ENCODE measurements at regions not wholly inside any gene's neighbourhood (a gene's known extent, or its start where the extent isn't known, plus 50 kb on each side); places are given as distances from the start of the nearest gene placed in this dataset.

- TF ChIP-seq POLR2A (IDR thresholded peaks at IDR 0.05) (no peak), CTCF (IDR thresholded peaks at IDR 0.05) (no peak)
These were observed 228.2 kb upstream of the LRFN5 start for GRCh38 chr14:41378526-41378925.
